GM12878 (cell line): ENCODE measurements at regions not wholly inside any gene's neighbourhood (a gene's known extent, or its start where the extent isn't known, plus 50 kb on each side); places are given as distances from the start of the nearest gene placed in this dataset.

ENCODE experiments used
- ATAC-seq: fragments of 200-7000 bp; cut with Tn5 transposase; 3 replicates; pipeline ENCODE4 v1.9.1; 2020; ENCODE audit warnings: mild to moderate bottlenecking, moderate library complexity
- BruUV-seq: library from RNA; stranded (reverse); fragments of 400-500 nt; replicated peaks from 2 replicates; lab custom pipeline; 2021; lab: Mats Ljungman, UMichigan
- CTCF ChIA-PET: fragments of 300-600 bp; sonication (Branson Sonifier 250); formaldehyde crosslinking; extraction: SDS; loops from one replicate; lab custom pipeline; 2021; ENCODE audit warnings: inconsistent platforms; lab: Yijun Ruan, JAX
- POLR2A ChIA-PET: fragments of 350-600 bp; formaldehyde crosslinking; extraction: SDS; loops from one replicate; lab custom pipeline; 2021; ENCODE audit warnings: inconsistent platforms; lab: Charles Lee
- RAD21 ChIA-PET: fragments of 300-600 bp; sonication (Branson Sonifier 250); formaldehyde crosslinking; loops from one replicate; lab custom pipeline; 2023; ENCODE audit warnings: antibody characterized with exemption; ENCODE audit not compliant: unreplicated experiment; lab: Charles Lee
- SMC1A ChIA-PET: fragments of 300-600 bp; sonication (Branson Sonifier 250); formaldehyde crosslinking; loops from one replicate; lab custom pipeline; 2023; ENCODE audit not compliant: unreplicated experiment, uncharacterized antibody; lab: Charles Lee
- DNase-seq: peaks from one replicate; pipeline ENCODE4 v3.0.0-alpha.2; 2011; ENCODE audit warnings: low read depth, low spot score
- FAIRE-seq: peaks from 3 replicates; lab custom pipeline; 2011; peaks lifted over from hg19 to GRCh38; lab: Jason Lieb, UNC
- H2AFZ ChIP-seq: 2 replicates; pipeline ENCODE4 v1.6.0; 2011; ENCODE audit warnings: low read depth, low read length, control low read depth; ENCODE audit not compliant: control insufficient read depth
- H3K27ac ChIP-seq: 2 replicates; pipeline ENCODE4 v1.5.1; 2011; ENCODE audit warnings: control low read depth; ENCODE audit not compliant: control insufficient read depth, insufficient read depth
- H3K27me3 ChIP-seq, 2 experiments: replicated peaks in 1 of 2; 2 replicates each; pipeline versions ENCODE4 v1.6.0 to v1.6.1; 2011; ENCODE audit warnings: low read length in 1 of 2; ENCODE audit not compliant: control insufficient read depth in 2 of 2, insufficient read depth in 2 of 2
- H3K36me3 ChIP-seq, 2 experiments: 2 replicates each; pipeline ENCODE4 v1.5.1; 2011; ENCODE audit warnings: low read length in 1 of 2; ENCODE audit not compliant: control insufficient read depth in 2 of 2, insufficient read depth in 2 of 2
- H3K4me1 ChIP-seq: 2 replicates; pipeline ENCODE4 v1.6.1; 2011; ENCODE audit warnings: mild to moderate bottlenecking, low read length, moderate library complexity, mixed read lengths; ENCODE audit not compliant: control insufficient read depth, insufficient read depth
- H3K4me2 ChIP-seq: 2 replicates; pipeline ENCODE4 v1.6.0; 2011; ENCODE audit warnings: control low read depth; ENCODE audit not compliant: control insufficient read depth, insufficient read depth
- H3K4me3 ChIP-seq: fragments of 200-600 bp; sonication (generic); 2 replicates; pipeline ENCODE4 v1.5.1; 2016
- H3K79me2 ChIP-seq: 2 replicates; pipeline ENCODE4 v1.6.0; 2011; ENCODE audit warnings: low read length; ENCODE audit not compliant: control insufficient read depth, insufficient read depth
- H3K9ac ChIP-seq: 2 replicates; pipeline ENCODE4 v1.8.0; 2011; ENCODE audit warnings: low read length, control low read depth, mixed read lengths; ENCODE audit not compliant: control insufficient read depth, insufficient read depth
- H3K9me3 ChIP-seq: replicated peaks from 3 replicates; pipeline ENCODE4 v1.5.1; 2011; ENCODE audit warnings: mild to moderate bottlenecking, low read length; ENCODE audit not compliant: control insufficient read depth, insufficient read depth
- H4K20me1 ChIP-seq: 2 replicates; pipeline ENCODE4 v1.6.0; 2011; ENCODE audit not compliant: control insufficient read depth, insufficient read depth
- ATF7 ChIP-seq: fragments of 450-650 bp; IDR thresholded peaks from 2 replicates; pipeline ENCODE4 v1.6.1; 2016; ENCODE audit warnings: low read depth, mild to moderate bottlenecking
- CEBPZ ChIP-seq: fragments of 150-350 bp; IDR thresholded peaks from 2 replicates; pipeline ENCODE4 v1.6.1; 2016; ENCODE audit warnings: low read depth, low read length
- CREB1 ChIP-seq: IDR thresholded peaks from 2 replicates; pipeline ENCODE4 v1.6.1; 2012; ENCODE audit warnings: low read depth, mild to moderate bottlenecking, inconsistent platforms
- EP300 ChIP-seq, 2 experiments: fragments of 150-350 bp in 1 of 2; IDR thresholded peaks; 2 replicates each; pipeline ENCODE4 v1.6.1; 2011 to 2012; ENCODE audit warnings: low read depth in 2 of 2, low read length in 2 of 2, borderline replicate concordance in 1 of 2, improper control_type of control experiment in 1 of 2, inconsistent platforms in 1 of 2; ENCODE audit not compliant: control insufficient read depth in 1 of 2
- IKZF2 ChIP-seq, 2 experiments: fragments of 450-650 bp; IDR thresholded peaks; 2 replicates each; pipeline ENCODE4 v1.6.1; 2017; ENCODE audit warnings: mild to moderate bottlenecking in 2 of 2, moderate library complexity in 2 of 2
- RCOR1 ChIP-seq: conservative IDR thresholded peaks from 2 replicates; pipeline ENCODE4 v1.6.1; 2012; ENCODE audit warnings: low read depth, low read length, improper control_type of control experiment
- SIX5 ChIP-seq: IDR thresholded peaks from 2 replicates; pipeline ENCODE4 v1.6.1; 2011; ENCODE audit warnings: mild to moderate bottlenecking, low read depth, low read length, moderate library complexity; ENCODE audit not compliant: severe bottlenecking
- SUZ12 ChIP-seq: fragments of 200-600 bp; sonication (generic); IDR thresholded peaks from one replicate; pipeline ENCODE4 v1.6.1; 2018; ENCODE audit warnings: antibody characterized with exemption, mild to moderate bottlenecking; ENCODE audit not compliant: unreplicated experiment
- WRNIP1 ChIP-seq: IDR thresholded peaks from 2 replicates; pipeline ENCODE4 v1.6.1; 2011; ENCODE audit warnings: low read depth, low read length, improper control_type of control experiment, borderline replicate concordance
- ZNF207 ChIP-seq: fragments of 450-650 bp; IDR thresholded peaks from 2 replicates; pipeline ENCODE4 v1.6.1; 2014; ENCODE audit warnings: antibody characterized with exemption, mild to moderate bottlenecking, borderline replicate concordance
- WGBS: methylation state at CpG from one replicate; pipeline ENCODE4 v1.1.6; 2016; ENCODE audit warnings: low lambda C conversion rate; ENCODE audit not compliant: insufficient replicate concordance, insufficient coverage; ENCODE audit errors: missing lambda C conversion rate; 5-methylcytosine and 5-hydroxymethylcytosine counted together
- in situ Hi-C: fragments of 300-500 bp; cut with MboI; formaldehyde crosslinking; loops from 9 replicates; pipeline ENCODE4 v1.14.3; 2018; ENCODE audit warnings: mixed read lengths
- intact Hi-C: fragments of 100-400 bp; cut with micrococcal nuclease; formaldehyde crosslinking; loops from one replicate; pipeline ENCODE4 v1.14.2; 2022; ENCODE audit not compliant: unreplicated experiment
- TF ChIP-seq, protein P1 (sequence below): fragments of 450-650 bp; IDR thresholded peaks from 2 replicates; pipeline ENCODE4 v1.6.1; 2017; ENCODE audit warnings: borderline replicate concordance
- TF ChIP-seq, protein P2 (sequence below): fragments of 450-650 bp; formaldehyde crosslinking; IDR thresholded peaks from 2 replicates; pipeline ENCODE4 v1.4.0; 2022; ENCODE audit warnings: mild to moderate bottlenecking, moderate library complexity
- TF ChIP-seq, protein P3 (sequence below): fragments of 450-650 bp; IDR thresholded peaks from 2 replicates; pipeline ENCODE4 v1.6.1; 2017; ENCODE audit warnings: low read depth, mild to moderate bottlenecking, moderate library complexity

DNA sequence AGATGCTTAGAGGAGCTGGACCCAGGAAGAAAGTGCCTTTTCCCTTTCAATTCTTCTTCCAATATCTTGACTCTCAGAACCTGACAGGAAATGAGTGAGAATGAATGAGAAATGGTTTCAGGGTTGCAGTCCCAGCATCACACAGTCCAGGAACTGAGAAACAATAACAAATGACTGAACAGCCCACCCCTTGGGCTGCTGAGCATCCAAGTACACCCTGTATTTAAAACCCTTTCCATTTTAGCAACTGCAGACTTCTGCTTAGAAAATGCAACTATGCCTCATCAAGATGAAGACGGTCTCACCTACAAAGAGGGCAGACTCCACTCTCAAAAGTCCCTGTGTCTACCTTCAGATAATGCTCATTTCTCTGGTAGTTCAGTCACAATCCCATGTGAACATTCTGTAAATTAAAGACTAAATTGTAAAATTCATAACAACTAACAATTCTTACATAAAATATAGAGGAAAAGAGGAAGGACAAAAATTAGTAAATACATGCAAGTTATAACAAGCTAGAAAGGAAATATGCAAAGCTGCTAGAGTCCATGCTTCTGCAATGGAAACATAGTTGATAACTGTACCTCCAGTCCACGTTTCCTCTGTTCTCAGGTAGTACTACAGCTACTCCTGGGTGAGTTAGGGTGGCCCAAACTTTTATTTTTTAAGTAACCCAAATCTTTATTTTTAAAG lies 316.5 kb downstream of the ICE1 start:
- CTCF ChIA-PET: interaction anchor here (0.8 kb wide), 1 partner anchor 11 kb away, joined by 3 read pairs; no protein-coding TSS in a partner anchor
- RAD21 ChIA-PET: interaction anchor here (1.2 kb wide), 1 partner anchor 13 kb away, joined by 3 read pairs; no protein-coding TSS in a partner anchor
- Histone ChIP-seq H3K27ac (no peak overlapping the region), H3K9ac (no peak overlapping the region), H3K9me3 (peaks cover 2% of the 10 kb centered on the region; the same call in 1 of the 3 replicates), H4K20me1 (no peaks in the 10 kb centered on the region), H3K79me2 (no peaks in the 10 kb centered on the region), H3K27me3 (no peaks in the 10 kb centered on the region), H3K4me2 (no peak overlapping the region), H3K4me1 (peaks cover 5% of the 10 kb centered on the region; the same call in 1 of the 2 replicates), H2AFZ (no peak overlapping the region), H3K4me3 (no peak overlapping the region), H3K36me3 (no peaks in the 10 kb centered on the region)
- POLR2A ChIA-PET: interaction anchor here (1.0 kb wide), 1 partner anchor 13 kb away, joined by 3 read pairs; no protein-coding TSS in a partner anchor
- no peak for FAIRE-seq
- in situ Hi-C loops (no loop called here), intact Hi-C loops (no loop called here)
- BruUV-seq: no TSS peak
- ATAC-seq: peak; percentile 74
- peak; percentile 28 for DNase-seq
- SMC1A ChIA-PET: interaction anchor here (1.3 to 2.0 kb wide), 5 partner anchors 9 to 83 kb away, joined by 3 to 13 read pairs (median 4); no protein-coding TSS in a partner anchor
- 0% methylated on average over 2 of the region's 2 CpGs for WGBS
- TF ChIP-seq ATF7 (no peak), EP300 (IDR thresholded peaks at IDR 0.05; ENCODE audit: borderline replicate concordance in 1 of 2, control insufficient read depth in 1 of 2, low read depth in 2 of 2, low read length in 2 of 2) (no peak), RCOR1 (no peak), ZNF207 (no peak), CEBPZ (no peak), WRNIP1 (no peak), SUZ12 (no peak), SIX5 (no peak), CREB1 (no peak), IKZF2 (IDR thresholded peaks at IDR 0.05) (no peak)
- TF ChIP-seq, protein P1, sequence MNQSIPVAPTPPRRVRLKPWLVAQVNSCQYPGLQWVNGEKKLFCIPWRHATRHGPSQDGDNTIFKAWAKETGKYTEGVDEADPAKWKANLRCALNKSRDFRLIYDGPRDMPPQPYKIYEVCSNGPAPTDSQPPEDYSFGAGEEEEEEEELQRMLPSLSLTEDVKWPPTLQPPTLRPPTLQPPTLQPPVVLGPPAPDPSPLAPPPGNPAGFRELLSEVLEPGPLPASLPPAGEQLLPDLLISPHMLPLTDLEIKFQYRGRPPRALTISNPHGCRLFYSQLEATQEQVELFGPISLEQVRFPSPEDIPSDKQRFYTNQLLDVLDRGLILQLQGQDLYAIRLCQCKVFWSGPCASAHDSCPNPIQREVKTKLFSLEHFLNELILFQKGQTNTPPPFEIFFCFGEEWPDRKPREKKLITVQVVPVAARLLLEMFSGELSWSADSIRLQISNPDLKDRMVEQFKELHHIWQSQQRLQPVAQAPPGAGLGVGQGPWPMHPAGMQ: no peak
- TF ChIP-seq, protein P2, sequence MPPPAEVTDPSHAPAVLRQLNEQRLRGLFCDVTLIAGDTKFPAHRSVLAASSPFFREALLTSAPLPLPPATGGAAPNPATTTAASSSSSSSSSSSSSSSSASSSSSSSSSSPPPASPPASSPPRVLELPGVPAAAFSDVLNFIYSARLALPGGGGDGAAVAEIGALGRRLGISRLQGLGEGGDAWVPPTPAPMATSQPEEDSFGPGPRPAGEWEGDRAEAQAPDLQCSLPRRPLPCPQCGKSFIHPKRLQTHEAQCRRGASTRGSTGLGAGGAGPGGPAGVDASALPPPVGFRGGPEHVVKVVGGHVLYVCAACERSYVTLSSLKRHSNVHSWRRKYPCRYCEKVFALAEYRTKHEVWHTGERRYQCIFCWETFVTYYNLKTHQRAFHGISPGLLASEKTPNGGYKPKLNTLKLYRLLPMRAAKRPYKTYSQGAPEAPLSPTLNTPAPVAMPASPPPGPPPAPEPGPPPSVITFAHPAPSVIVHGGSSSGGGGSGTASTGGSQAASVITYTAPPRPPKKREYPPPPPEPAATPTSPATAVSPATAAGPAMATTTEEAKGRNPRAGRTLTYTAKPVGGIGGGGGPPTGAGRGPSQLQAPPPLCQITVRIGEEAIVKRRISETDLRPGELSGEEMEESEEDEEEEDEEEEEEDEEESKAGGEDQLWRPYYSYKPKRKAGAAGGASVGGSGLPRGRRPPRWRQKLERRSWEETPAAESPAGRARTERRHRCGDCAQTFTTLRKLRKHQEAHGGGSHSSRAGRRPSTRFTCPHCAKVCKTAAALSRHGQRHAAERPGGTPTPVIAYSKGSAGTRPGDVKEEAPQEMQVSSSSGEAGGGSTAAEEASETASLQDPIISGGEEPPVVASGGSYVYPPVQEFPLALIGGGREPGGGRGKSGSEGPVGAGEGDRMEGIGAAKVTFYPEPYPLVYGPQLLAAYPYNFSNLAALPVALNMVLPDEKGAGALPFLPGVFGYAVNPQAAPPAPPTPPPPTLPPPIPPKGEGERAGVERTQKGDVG (CRISPR knock-in tag): no peak
- TF ChIP-seq, protein P3, sequence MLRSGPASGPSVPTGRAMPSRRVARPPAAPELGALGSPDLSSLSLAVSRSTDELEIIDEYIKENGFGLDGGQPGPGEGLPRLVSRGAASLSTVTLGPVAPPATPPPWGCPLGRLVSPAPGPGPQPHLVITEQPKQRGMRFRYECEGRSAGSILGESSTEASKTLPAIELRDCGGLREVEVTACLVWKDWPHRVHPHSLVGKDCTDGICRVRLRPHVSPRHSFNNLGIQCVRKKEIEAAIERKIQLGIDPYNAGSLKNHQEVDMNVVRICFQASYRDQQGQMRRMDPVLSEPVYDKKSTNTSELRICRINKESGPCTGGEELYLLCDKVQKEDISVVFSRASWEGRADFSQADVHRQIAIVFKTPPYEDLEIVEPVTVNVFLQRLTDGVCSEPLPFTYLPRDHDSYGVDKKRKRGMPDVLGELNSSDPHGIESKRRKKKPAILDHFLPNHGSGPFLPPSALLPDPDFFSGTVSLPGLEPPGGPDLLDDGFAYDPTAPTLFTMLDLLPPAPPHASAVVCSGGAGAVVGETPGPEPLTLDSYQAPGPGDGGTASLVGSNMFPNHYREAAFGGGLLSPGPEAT: no peak
